HEK293 (cell line): ENCODE measurements at regions not wholly inside any gene's neighbourhood (a gene's known extent, or its start where the extent isn't known, plus 50 kb on each side); places are given as distances from the start of the nearest gene placed in this dataset.

ENCODE experiments used
- CTCF ChIP-seq: fragments of 450-650 bp; formaldehyde crosslinking; IDR thresholded peaks from 2 replicates; pipeline ENCODE4 v1.5.1; 2016; ENCODE audit warnings: missing biosample characterization, missing genetic modification characterization
- GLI4 ChIP-seq: fragments of 450-650 bp; formaldehyde crosslinking; IDR thresholded peaks from 2 replicates; pipeline ENCODE4 v1.5.1; 2016; ENCODE audit warnings: missing biosample characterization, missing genetic modification characterization
- KLF8 ChIP-seq: fragments of 450-650 bp; formaldehyde crosslinking; IDR thresholded peaks from 2 replicates; pipeline ENCODE4 v1.5.1; 2016; ENCODE audit warnings: missing biosample characterization, missing genetic modification characterization
- KLF9 ChIP-seq: fragments of 450-650 bp; formaldehyde crosslinking; IDR thresholded peaks from 2 replicates; pipeline ENCODE4 v1.5.1; 2016; ENCODE audit warnings: missing biosample characterization, missing genetic modification characterization, low read depth
- ZNF23 ChIP-seq: fragments of 450-650 bp; formaldehyde crosslinking; IDR thresholded peaks from 2 replicates; pipeline ENCODE4 v1.5.1; 2016; ENCODE audit warnings: missing biosample characterization, missing genetic modification characterization, borderline replicate concordance
- ZNF580 ChIP-seq: fragments of 450-650 bp; formaldehyde crosslinking; IDR thresholded peaks from 2 replicates; pipeline ENCODE4 v1.5.1; 2016; ENCODE audit warnings: missing biosample characterization, missing genetic modification characterization
- ZNF626 ChIP-seq: fragments of 450-650 bp; sonication (Bioruptor Pico); formaldehyde crosslinking; IDR thresholded peaks from 2 replicates; pipeline ENCODE4 v1.5.1; 2018; ENCODE audit warnings: missing biosample characterization, missing genetic modification characterization, inconsistent platforms
- ZNF629 ChIP-seq: fragments of 450-650 bp; formaldehyde crosslinking; IDR thresholded peaks from 2 replicates; pipeline ENCODE4 v1.5.1; 2017; ENCODE audit warnings: missing biosample characterization, missing genetic modification characterization

GRCh38 chr7:54115028-54115763, 427.0 kb upstream of the VSTM2A start:
- TF ChIP-seq KLF8 (no peak), KLF9 (tag by site-specific recombination) (no peak), GLI4 (tag by site-specific recombination) (no peak), ZNF23 (tag by site-specific recombination) (no peak), ZNF629 (tag by site-specific recombination) (no peak), CTCF (no peak), ZNF580 (no peak), ZNF626 (no peak)
